Erythroblast (primary cell): ENCODE measurements at regions not wholly inside any gene's neighbourhood (a gene's known extent, or its start where the extent isn't known, plus 50 kb on each side); places are given as distances from the start of the nearest gene placed in this dataset.

Source experiments
- GATA1 ChIP-seq: IDR thresholded peaks from 2 replicates; pipeline ENCODE4 v1.6.1; 2011; ENCODE audit warnings: low read depth, mild to moderate bottlenecking, control low read depth, low read length, moderate library complexity
- POLR2A ChIP-seq: IDR thresholded peaks from 2 replicates; pipeline ENCODE4 v1.6.1; 2011; ENCODE audit warnings: mild to moderate bottlenecking, low read length

GRCh38 chr5:128637031-128637430 lies 99.0 kb upstream of the FBN2 start:
- no peak for TF ChIP-seq POLR2A
- no peak for TF ChIP-seq GATA1
